SW 1271 (cell line): ENCODE measurements at regions not wholly inside any gene's neighbourhood (a gene's known extent, or its start where the extent isn't known, plus 50 kb on each side); places are given as distances from the start of the nearest gene placed in this dataset.
"Not testable (repeated sequence)": the region's sequence is repeated elsewhere in the genome, so short reads cannot be mapped to it uniquely, and the experiment has no call there.

Experiments used
- DNase-seq, 2 experiments: peaks; one replicate each; lab custom pipeline; 2025; lab: John Stamatoyannopoulos, UW

- DNase-seq, result no peak
These were observed 86.3 kb upstream of the KCND2 start for GRCh38 chr7:120186688-120187087.

- no peak for DNase-seq
These were observed 83.4 kb upstream of the KCND2 start for GRCh38 chr7:120189623-120190022.

GRCh38 chr7:120190109-120190508 is 82.9 kb upstream of the KCND2 start:
- no peak for DNase-seq

GRCh38 chr7:120190566-120190965 is 82.4 kb upstream of the KCND2 start:
- no peak for DNase-seq

GRCh38 chr7:120191423-120191822 is 81.6 kb upstream of the KCND2 start:
- DNase-seq, result not testable (repeated sequence)

GRCh38 chr7:120201290-120201689 is 71.7 kb upstream of the KCND2 start:
- DNase-seq, result no peak

- no peak for DNase-seq
These were observed 67.9 kb upstream of the KCND2 start for GRCh38 chr7:120205101-120205500.

- no peak for DNase-seq
These were observed 65.9 kb upstream of the KCND2 start for GRCh38 chr7:120207037-120207436.

GRCh38 chr7:120215654-120216053 is 57.3 kb upstream of the KCND2 start:
- DNase-seq, result no peak

- no peak for DNase-seq
These were observed 56.0 kb upstream of the KCND2 start for GRCh38 chr7:120216947-120217346.

GRCh38 chr7:120218712-120219111 is 54.3 kb upstream of the KCND2 start:
- no peak for DNase-seq

GRCh38 chr7:120221666-120222065 is 51.3 kb upstream of the KCND2 start:
- DNase-seq, result no peak
